ENCODE measurements at regions not wholly inside any gene's neighbourhood (a gene's known extent, or its start where the extent isn't known, plus 50 kb on each side); places are given as distances from the start of the nearest gene placed in this dataset.

DNA sequence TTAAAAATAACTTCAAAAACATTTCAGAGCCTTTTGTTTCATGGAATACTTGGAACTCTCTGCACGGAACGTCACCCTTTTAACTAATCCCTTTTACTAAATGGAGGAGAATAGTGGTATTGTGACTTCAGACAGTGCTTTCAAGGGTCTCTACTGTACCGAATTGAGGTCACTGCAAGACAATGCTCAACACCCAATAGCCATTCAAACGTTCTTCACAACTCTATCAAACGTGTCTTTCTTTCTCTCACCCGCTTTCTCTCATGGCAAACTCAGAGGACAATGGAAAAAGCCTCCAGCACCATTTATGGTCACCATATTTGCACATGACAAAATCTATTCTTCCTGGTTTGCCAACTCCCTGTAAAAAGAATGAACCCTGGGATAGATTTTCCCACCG is 132.1 kb upstream of the SOX5 start:
- TF ChIP-seq GATA2 (IDR thresholded peaks at IDR 0.05; ENCODE audit: low read depth, low read length): no peak
- TF ChIP-seq GATA3 (IDR thresholded peaks at IDR 0.05; ENCODE audit: low read depth, low read length): no peak

Data from SH-SY5Y (cell line).